ENCODE measurements at regions not wholly inside any gene's neighbourhood (a gene's known extent, or its start where the extent isn't known, plus 50 kb on each side); places are given as distances from the start of the nearest gene placed in this dataset.

- no peak for TF ChIP-seq CHD7 (IDR thresholded peaks at IDR 0.05; ENCODE audit: insufficient replicate concordance, low read length)
- no peak for TF ChIP-seq CBX5 (IDR thresholded peaks at IDR 0.05; ENCODE audit: low read depth, low read length)
- TF ChIP-seq CTBP2 (IDR thresholded peaks at IDR 0.05; ENCODE audit: borderline replicate concordance, insufficient read depth, insufficient read length, low read length), result no peak
- TF ChIP-seq SUZ12 (IDR thresholded peaks at IDR 0.05; ENCODE audit: low read length), result no peak
- TF ChIP-seq NRF1 (IDR thresholded peaks at IDR 0.05; ENCODE audit: low read depth, low read length), result no peak
Measured at GRCh38 chr4:59818656-59819055, 1381.5 kb upstream of the ADGRL3 start (continued).
